B cell (primary cell): ENCODE measurements at regions not wholly inside any gene's neighbourhood (a gene's known extent, or its start where the extent isn't known, plus 50 kb on each side); places are given as distances from the start of the nearest gene placed in this dataset.

Source experiments
- CTCF ChIP-seq: fragments of 200-600 bp; IDR thresholded peaks from one replicate; pipeline ENCODE4 v1.8.0; 2022; ENCODE audit warnings: antibody characterized with exemption, mild to moderate bottlenecking
- EZH2 ChIP-seq: IDR thresholded peaks from 2 replicates; pipeline ENCODE4 v1.6.1; 2012; ENCODE audit warnings: borderline replicate concordance, low read depth, mild to moderate bottlenecking, moderate library complexity, low read length; ENCODE audit not compliant: insufficient read depth, poor library complexity, severe bottlenecking

GRCh38 chr5:111946556-111946955 lies 189.6 kb upstream of the NREP start:
- TF ChIP-seq CTCF, result no peak
- no peak for TF ChIP-seq EZH2
